Stomach (tissue), 4 donors: ENCODE measurements at regions not wholly inside any gene's neighbourhood (a gene's known extent, or its start where the extent isn't known, plus 50 kb on each side); places are given as distances from the start of the nearest gene placed in this dataset.
"Not testable (repeated sequence)": the region's sequence is repeated elsewhere in the genome, so short reads cannot be mapped to it uniquely, and the experiment has no call there.

Experiments used
- CTCF ChIP-seq, 7 experiments: fragments of 450-650 bp in 4 of 7; fragments of 200-600 bp in 3 of 7; sonication (generic) in 3 of 7; IDR thresholded peaks; one replicate each; pipeline ENCODE4 v1.5.1; 2016 to 2019; ENCODE audit warnings: antibody characterized with exemption in 7 of 7, control low read depth in 2 of 7, mild to moderate bottlenecking in 1 of 7
- EP300 ChIP-seq: sonication (generic); formaldehyde crosslinking; IDR thresholded peaks from one replicate; pipeline ENCODE4 v1.6.1; 2017; ENCODE audit warnings: antibody characterized with exemption
- POLR2A ChIP-seq, 4 donors: fragments of 450-650 bp; IDR thresholded peaks; one replicate each; pipeline ENCODE4 v1.6.1; 2016; ENCODE audit warnings: antibody characterized with exemption in 4 of 4, control low read depth in 2 of 4, mild to moderate bottlenecking in 1 of 4, moderate library complexity in 1 of 4
- POLR2AphosphoS5 ChIP-seq, 3 donors: sonication (generic); formaldehyde crosslinking; IDR thresholded peaks; one replicate each; pipeline ENCODE4 v1.6.1; 2016; ENCODE audit warnings: antibody characterized with exemption in 3 of 3

- TF ChIP-seq CTCF (IDR thresholded peaks at IDR 0.05); POLR2AphosphoS5 (IDR thresholded peaks at IDR 0.05); POLR2A (IDR thresholded peaks at IDR 0.05); EP300: not testable (repeated sequence)
Measured at GRCh38 chr14:26282011-26282410, 315.8 kb downstream of the NOVA1 start.
